MCF 10A (cell line): ENCODE measurements at regions not wholly inside any gene's neighbourhood (a gene's known extent, or its start where the extent isn't known, plus 50 kb on each side); places are given as distances from the start of the nearest gene placed in this dataset.

Experiments
- BruUV-seq: library from RNA; stranded (reverse); fragments of 400-500 nt; replicated peaks from 2 replicates; lab custom pipeline; 2021; lab: Mats Ljungman, UMichigan
- CTCF ChIA-PET: fragments of 300-600 bp; sonication (Branson Sonifier 250); formaldehyde crosslinking; extraction: SDS; loops from one replicate; lab custom pipeline; 2021; ENCODE audit warnings: antibody characterized with exemption, inconsistent platforms; lab: Yijun Ruan, JAX
- POLR2A ChIA-PET: fragments of 300-600, 350-650 bp; sonication (Branson Sonifier 250); formaldehyde crosslinking; extraction: SDS; loops from one replicate; lab custom pipeline; 2020; ENCODE audit warnings: antibody characterized with exemption, inconsistent platforms; lab: Yijun Ruan, JAX
- DNase-seq: peaks from one replicate; pipeline ENCODE4 v3.0.0-alpha.2; 2018; ENCODE audit not compliant: unreplicated experiment
- H3K27ac Mint-ChIP-seq: one replicate; pipeline ENCODE4 v1.8.0; 2022; ENCODE audit warnings: mild to moderate bottlenecking, low read depth, mixed read lengths; ENCODE audit not compliant: unreplicated experiment
- H3K27me3 Mint-ChIP-seq: one replicate; pipeline ENCODE4 v1.8.0; 2022; ENCODE audit warnings: mixed read lengths; ENCODE audit not compliant: insufficient read depth, unreplicated experiment
- H3K36me3 Mint-ChIP-seq: one replicate; pipeline ENCODE4 v1.8.0; 2022; ENCODE audit warnings: mild to moderate bottlenecking, moderate library complexity, mixed read lengths; ENCODE audit not compliant: insufficient read depth, unreplicated experiment
- H3K4me1 Mint-ChIP-seq: one replicate; pipeline ENCODE4 v1.8.0; 2022; ENCODE audit warnings: mixed read lengths; ENCODE audit not compliant: insufficient read depth, unreplicated experiment
- H3K4me3 Mint-ChIP-seq: one replicate; pipeline ENCODE4 v1.8.0; 2022; ENCODE audit warnings: mild to moderate bottlenecking, moderate library complexity, mixed read lengths; ENCODE audit not compliant: unreplicated experiment
- H3K9me3 Mint-ChIP-seq: one replicate; pipeline ENCODE4 v1.8.0; 2022; ENCODE audit warnings: mixed read lengths; ENCODE audit not compliant: unreplicated experiment
- intact Hi-C: fragments of 100-400 bp; cut with micrococcal nuclease; formaldehyde crosslinking; loops from 2 replicates; pipeline ENCODE4 v1.14.1; 2022
- TF ChIP-seq, protein P1 (sequence below): fragments of 200-600 bp; IDR thresholded peaks from one replicate; pipeline ENCODE4 v1.8.0; 2022; ENCODE audit warnings: antibody characterized with exemption, mild to moderate bottlenecking; ENCODE audit not compliant: unreplicated experiment

DNA sequence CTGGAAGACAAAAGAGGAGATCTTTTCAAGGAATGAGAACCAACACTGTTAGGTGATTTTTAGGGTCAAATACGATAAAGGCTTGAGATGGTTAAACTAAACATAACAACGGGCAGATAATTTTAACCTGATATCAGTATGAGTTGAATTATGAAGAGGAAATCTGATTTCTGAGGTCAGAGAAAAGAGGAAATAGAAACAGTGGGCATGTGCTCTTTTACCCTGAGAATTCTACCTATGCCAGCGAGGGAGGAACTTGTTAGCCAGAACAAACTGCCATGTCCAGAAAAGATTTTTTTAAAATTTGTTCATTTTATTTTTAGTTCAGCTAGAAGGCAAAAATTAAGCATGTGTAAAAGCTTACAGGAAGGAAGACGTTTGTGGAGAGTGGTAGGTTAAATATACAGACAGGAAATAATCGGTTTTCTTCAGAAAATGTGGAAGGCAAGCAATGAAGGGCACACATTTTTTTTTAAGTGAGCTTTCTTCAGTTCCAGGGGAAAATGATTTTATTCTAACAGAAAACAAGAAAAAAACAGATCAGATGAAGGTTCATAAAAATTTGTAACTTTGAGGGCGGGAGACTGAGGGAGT lies 1745.3 kb downstream of the MRPL39 start:
- POLR2A ChIA-PET = interaction anchor here (0.7 kb wide), 1 partner anchor 132 kb away, joined by 3 read pairs; no protein-coding TSS in a partner anchor
- DNase-seq = no peak
- H3K27ac Mint-ChIP-seq = no peak overlapping the region
- no peak overlapping the region for H3K4me3 Mint-ChIP-seq
- H3K9me3 Mint-ChIP-seq = peaks cover 12% of the 10 kb centered on the region
- H3K36me3 Mint-ChIP-seq = no peaks in the 10 kb centered on the region
- intact Hi-C loops = no loop called here
- no TSS peak for BruUV-seq
- TF ChIP-seq, protein P1, sequence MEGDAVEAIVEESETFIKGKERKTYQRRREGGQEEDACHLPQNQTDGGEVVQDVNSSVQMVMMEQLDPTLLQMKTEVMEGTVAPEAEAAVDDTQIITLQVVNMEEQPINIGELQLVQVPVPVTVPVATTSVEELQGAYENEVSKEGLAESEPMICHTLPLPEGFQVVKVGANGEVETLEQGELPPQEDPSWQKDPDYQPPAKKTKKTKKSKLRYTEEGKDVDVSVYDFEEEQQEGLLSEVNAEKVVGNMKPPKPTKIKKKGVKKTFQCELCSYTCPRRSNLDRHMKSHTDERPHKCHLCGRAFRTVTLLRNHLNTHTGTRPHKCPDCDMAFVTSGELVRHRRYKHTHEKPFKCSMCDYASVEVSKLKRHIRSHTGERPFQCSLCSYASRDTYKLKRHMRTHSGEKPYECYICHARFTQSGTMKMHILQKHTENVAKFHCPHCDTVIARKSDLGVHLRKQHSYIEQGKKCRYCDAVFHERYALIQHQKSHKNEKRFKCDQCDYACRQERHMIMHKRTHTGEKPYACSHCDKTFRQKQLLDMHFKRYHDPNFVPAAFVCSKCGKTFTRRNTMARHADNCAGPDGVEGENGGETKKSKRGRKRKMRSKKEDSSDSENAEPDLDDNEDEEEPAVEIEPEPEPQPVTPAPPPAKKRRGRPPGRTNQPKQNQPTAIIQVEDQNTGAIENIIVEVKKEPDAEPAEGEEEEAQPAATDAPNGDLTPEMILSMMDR = no peak
- peaks cover 9% of the 10 kb centered on the region for H3K4me1 Mint-ChIP-seq
- H3K27me3 Mint-ChIP-seq = no peaks in the 10 kb centered on the region
- CTCF ChIA-PET = no interaction called here

- Mint-ChIP-seq H3K27me3 (no peaks in the 10 kb centered on the region), H3K36me3 (no peaks in the 10 kb centered on the region), H3K4me1 (peaks cover 9% of the 10 kb centered on the region), H3K9me3 (peaks cover 6% of the 10 kb centered on the region), H3K27ac (no peak overlapping the region), H3K4me3 (no peak overlapping the region)
- BruUV-seq = no TSS peak
- POLR2A ChIA-PET = no interaction called here
- TF ChIP-seq, protein P1 = no peak
- intact Hi-C loops = loop anchor here (10.0 kb wide), 1 partner anchor 1176 kb away; no protein-coding TSS in a partner anchor
- CTCF ChIA-PET = interaction anchor here (0.7 kb wide), 1 partner anchor 11 kb away, joined by 3 read pairs; no protein-coding TSS in a partner anchor
- DNase-seq = no peak
Measured at GRCh38 chr21:23858878-23859277, 1748.4 kb downstream of the MRPL39 start.

DNA sequence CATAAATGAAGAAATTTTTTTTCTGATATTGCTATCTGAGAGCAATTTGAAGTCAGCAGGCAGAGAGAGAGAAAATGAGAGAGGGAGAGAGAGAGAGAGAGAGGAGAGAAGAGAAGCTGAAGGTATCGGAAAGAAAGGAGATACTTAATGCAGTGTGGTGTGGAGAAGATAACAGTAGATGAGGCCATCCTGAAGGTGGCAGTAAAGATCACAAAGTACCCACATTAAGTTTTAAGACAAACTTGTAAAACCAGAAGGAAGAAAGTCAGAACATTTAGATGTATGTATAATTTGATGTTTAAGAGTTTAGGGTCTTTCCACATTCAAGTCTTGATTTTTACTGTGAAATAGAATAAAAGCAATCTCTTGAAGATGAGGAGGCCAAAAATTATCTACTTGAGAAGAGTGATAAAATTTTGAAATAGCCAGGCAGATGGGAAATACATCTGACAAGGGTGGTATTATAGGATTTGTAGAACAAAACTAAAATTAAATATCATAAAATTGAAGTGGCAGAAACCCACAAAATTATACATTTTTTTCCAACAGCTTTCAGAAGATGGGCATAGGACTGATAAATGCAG lies 1753.4 kb downstream of the MRPL39 start:
- peak; percentile 52 for DNase-seq
- CTCF ChIA-PET = interaction anchor here (0.6 to 4.1 kb wide), 19 partner anchors 14 to 1295 kb away, joined by 3 to 30 read pairs (median 4); no protein-coding TSS in a partner anchor
- intact Hi-C loops = loop anchor here (1.0 to 10.0 kb wide), 3 partner anchors 114 to 1181 kb away; no protein-coding TSS in a partner anchor
- Mint-ChIP-seq H3K4me3 (no peak overlapping the region), H3K4me1 (peaks cover 5% of the 10 kb centered on the region), H3K9me3 (peaks cover 6% of the 10 kb centered on the region), H3K27ac (no peak overlapping the region), H3K36me3 (no peaks in the 10 kb centered on the region), H3K27me3 (no peaks in the 10 kb centered on the region)
- BruUV-seq = no TSS peak
- TF ChIP-seq, protein P1 = peak; percentile 44
- POLR2A ChIA-PET = interaction anchor here (0.6 kb wide), 1 partner anchor 344 kb away, joined by 3 read pairs; no protein-coding TSS in a partner anchor

DNA sequence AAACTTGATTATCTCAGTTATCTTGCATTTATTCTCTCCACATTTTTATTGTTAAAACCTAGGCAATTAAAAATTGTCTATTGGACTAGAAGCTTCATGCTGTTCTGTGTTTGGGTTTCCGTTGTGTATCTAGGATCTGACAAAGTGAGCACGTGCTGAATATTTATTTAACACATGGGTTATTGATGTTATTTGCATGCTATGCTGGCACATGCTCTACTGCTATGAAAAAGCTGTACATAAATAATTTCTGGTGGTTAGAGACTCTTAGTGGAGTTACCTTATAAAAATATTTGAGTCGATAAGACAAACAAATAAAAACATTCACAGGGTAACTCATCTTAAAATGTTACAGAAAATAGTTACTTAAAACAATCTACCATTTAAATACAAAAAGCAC lies 1769.7 kb downstream of the MRPL39 start:
- no TSS peak for BruUV-seq
- ChIA-PET CTCF (no interaction called here), POLR2A (interaction anchor here (0.6 kb wide), 1 partner anchor 838 kb away, joined by 4 read pairs; no protein-coding TSS in a partner anchor)
- no peak overlapping the region for H3K27ac Mint-ChIP-seq
- no peak for DNase-seq
- H3K27me3 Mint-ChIP-seq = no peaks in the 10 kb centered on the region
- peaks cover 13% of the 10 kb centered on the region for H3K9me3 Mint-ChIP-seq
- intact Hi-C loops = no loop called here
- TF ChIP-seq, protein P1 = no peak
- no peak overlapping the region for H3K4me3 Mint-ChIP-seq
- no peaks in the 10 kb centered on the region for H3K36me3 Mint-ChIP-seq
- H3K4me1 Mint-ChIP-seq = peaks cover 6% of the 10 kb centered on the region
